ENCODE measurements at regions not wholly inside any gene's neighbourhood (a gene's known extent, or its start where the extent isn't known, plus 50 kb on each side); places are given as distances from the start of the nearest gene placed in this dataset.

- ChIA-PET CTCF (interaction anchor here (1.0 to 1.1 kb wide), 2 partner anchors 17 to 20 kb away, joined by 3 to 5 read pairs; no protein-coding TSS in a partner anchor), POLR2A (no interaction called here)
- H3K36me3 ChIP-seq (ENCODE audit: control insufficient read depth, insufficient read depth, low read length), result no peaks in the 10 kb centered on the region
- TF ChIP-seq CTCF (IDR thresholded peaks at IDR 0.05; ENCODE audit: insufficient read depth, low read depth, low read length), result no peak
- H3K4me3 ChIP-seq (ENCODE audit: low read depth, low read length), result no peak overlapping the region
- no peak for DNase-seq (ENCODE audit: low read depth)
- no peaks in the 10 kb centered on the region for H3K27me3 ChIP-seq (ENCODE audit: control insufficient read depth, insufficient read depth, low read length)
These were observed 128.6 kb upstream of the CBLB start for GRCh38 chr3:105997466-105997799.

- H3K4me3 ChIP-seq (ENCODE audit: low read depth, low read length), result peak overlapping the region; percentile 20
- peak; percentile 74 for DNase-seq (ENCODE audit: low read depth)
These were observed 129.2 kb upstream of the CBLB start for GRCh38 chr3:105997800-105998526.

GRCh38 chr3:105999856-106000255 is 131.0 kb upstream of the CBLB start:
- POLR2A ChIA-PET, result no interaction called here
- CTCF ChIA-PET, result no interaction called here
- no peaks in the 10 kb centered on the region for H3K27me3 ChIP-seq (ENCODE audit: control insufficient read depth, insufficient read depth, low read length)
- TF ChIP-seq CTCF (IDR thresholded peaks at IDR 0.05; ENCODE audit: insufficient read depth, low read depth, low read length), result no peak
- H3K36me3 ChIP-seq (ENCODE audit: control insufficient read depth, insufficient read depth, low read length), result no peaks in the 10 kb centered on the region
- H3K4me3 ChIP-seq (ENCODE audit: low read depth, low read length), result no peak overlapping the region
- no peak for DNase-seq (ENCODE audit: low read depth)

More at GRCh38 chr3:105997800-105998526, 129.2 kb upstream of the CBLB start:
- Histone ChIP-seq H3K27me3 (ENCODE audit: control insufficient read depth, insufficient read depth, low read length) (no peaks in the 10 kb centered on the region), H3K36me3 (ENCODE audit: control insufficient read depth, insufficient read depth, low read length) (no peaks in the 10 kb centered on the region)
- ChIA-PET CTCF (interaction anchor here (1.0 to 1.1 kb wide), 2 partner anchors 17 to 20 kb away, joined by 3 to 5 read pairs; no protein-coding TSS in a partner anchor), POLR2A (interaction anchor here (0.6 kb wide), 1 partner anchor 13 kb away, joined by 3 read pairs; no protein-coding TSS in a partner anchor)
- TF ChIP-seq CTCF (IDR thresholded peaks at IDR 0.05; ENCODE audit: insufficient read depth, low read depth, low read length), result no peak

- no peaks in the 10 kb centered on the region for H3K27me3 ChIP-seq (ENCODE audit: control insufficient read depth, insufficient read depth, low read length)
- ChIA-PET POLR2A (no interaction called here), CTCF (no interaction called here)
These were observed 133.1 kb upstream of the CBLB start for GRCh38 chr3:106001923-106002322.

More at GRCh38 chr3:106001923-106002322, 133.1 kb upstream of the CBLB start:
- TF ChIP-seq CTCF (IDR thresholded peaks at IDR 0.05; ENCODE audit: insufficient read depth, low read depth, low read length), result no peak
- Histone ChIP-seq H3K4me3 (ENCODE audit: low read depth, low read length) (no peak overlapping the region), H3K36me3 (ENCODE audit: control insufficient read depth, insufficient read depth, low read length) (no peaks in the 10 kb centered on the region)
- DNase-seq (ENCODE audit: low read depth), result no peak
